ENCODE measurements at regions not wholly inside any gene's neighbourhood (a gene's known extent, or its start where the extent isn't known, plus 50 kb on each side); places are given as distances from the start of the nearest gene placed in this dataset.

DNA sequence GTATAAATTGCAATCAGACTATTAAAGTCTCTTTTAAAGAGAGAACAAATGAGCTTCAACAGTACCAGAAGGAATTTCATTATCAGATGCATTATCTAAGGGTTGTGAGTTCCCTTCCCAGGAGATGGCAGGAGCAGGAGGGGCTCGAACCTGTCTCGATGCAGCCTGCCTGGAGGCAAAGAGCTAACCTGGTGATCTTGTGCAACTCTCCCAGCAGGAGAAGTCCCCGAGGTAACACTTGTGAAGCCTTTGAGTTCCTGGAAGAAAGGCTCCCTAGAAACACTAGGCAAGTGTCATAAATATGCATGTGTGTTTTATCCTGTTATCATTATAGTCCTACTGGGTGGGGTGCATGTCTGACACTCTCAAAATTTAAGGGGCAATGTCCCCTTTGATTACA is 232.2 kb upstream of the ARID1B start:
- Histone ChIP-seq H3K9me3 (ENCODE audit: low read depth, low read length) (no peaks in the 10 kb centered on the region), H3K27ac (no peak overlapping the region), H3K4me3 (no peak overlapping the region), H3K9ac (ENCODE audit: insufficient read length) (no peak overlapping the region), H3K36me3 (ENCODE audit: insufficient read depth, low read length) (no peaks in the 10 kb centered on the region)
- TF ChIP-seq POLR2AphosphoS5 (IDR thresholded peaks at IDR 0.05; ENCODE audit: borderline replicate concordance, low read depth, low read length) (no peak), FOXP2 (optimal IDR thresholded peaks at IDR 0.05; ENCODE audit: control extremely low read depth, extremely low read length, insufficient read depth) (no peak), EZH2 (IDR thresholded peaks at IDR 0.05) (no peak)
- no peak for DNase-seq (ENCODE audit: low read depth, low spot score)

DNA sequence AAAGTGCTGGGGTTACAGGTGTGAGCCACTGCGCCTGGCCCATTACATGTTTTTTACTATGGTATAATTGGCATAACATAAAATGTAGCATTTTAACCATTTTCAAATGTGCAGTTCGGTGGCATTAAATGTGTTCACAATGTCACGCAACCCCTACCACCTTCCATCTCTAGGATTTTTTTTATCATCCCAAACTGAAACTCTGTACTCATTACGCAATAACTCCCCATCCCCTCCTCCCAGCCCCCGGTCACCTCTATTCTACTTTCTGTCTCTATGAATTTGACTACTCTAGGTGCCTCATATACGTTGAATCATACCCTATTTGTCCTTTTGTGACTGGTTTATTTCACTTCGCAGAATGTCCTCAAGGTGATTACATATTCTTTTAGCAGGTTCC is 233.1 kb upstream of the ARID1B start:
- Histone ChIP-seq H3K27ac (no peak overlapping the region), H3K9me3 (ENCODE audit: low read depth, low read length) (no peaks in the 10 kb centered on the region), H3K9ac (ENCODE audit: insufficient read length) (no peak overlapping the region), H3K36me3 (ENCODE audit: insufficient read depth, low read length) (no peaks in the 10 kb centered on the region), H3K4me3 (no peak overlapping the region)
- no peak for TF ChIP-seq EZH2 (IDR thresholded peaks at IDR 0.05)
- TF ChIP-seq POLR2AphosphoS5 (IDR thresholded peaks at IDR 0.05; ENCODE audit: borderline replicate concordance, low read depth, low read length): no peak
- no peak for TF ChIP-seq FOXP2 (optimal IDR thresholded peaks at IDR 0.05; ENCODE audit: control extremely low read depth, extremely low read length, insufficient read depth)
- DNase-seq (ENCODE audit: low read depth, low spot score): no peak

DNA sequence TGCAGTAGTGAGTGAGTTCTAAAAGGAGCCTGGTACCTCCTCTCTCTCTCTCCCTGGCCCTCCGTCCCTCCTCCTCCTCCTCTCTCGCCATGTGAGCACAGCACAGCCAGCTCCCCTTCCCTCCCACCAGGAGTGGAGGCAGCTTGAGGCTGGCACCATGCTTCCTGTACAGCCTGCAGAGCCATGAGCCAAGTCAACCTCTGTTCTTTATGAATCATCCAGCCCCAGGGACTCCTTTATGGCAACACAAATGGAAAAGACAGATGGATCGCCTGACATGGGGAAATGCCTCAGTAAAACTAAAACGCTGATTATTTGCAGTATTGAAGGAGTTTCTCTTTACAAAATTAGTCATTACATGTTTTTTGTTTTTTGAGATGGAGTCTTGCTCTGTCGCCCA is 233.7 kb upstream of the ARID1B start:
- DNase-seq (ENCODE audit: low read depth, low spot score): no peak
- Histone ChIP-seq H3K4me3 (no peak overlapping the region), H3K9ac (ENCODE audit: insufficient read length) (no peak overlapping the region), H3K9me3 (ENCODE audit: low read depth, low read length) (no peaks in the 10 kb centered on the region), H3K27ac (no peak overlapping the region), H3K36me3 (ENCODE audit: insufficient read depth, low read length) (no peaks in the 10 kb centered on the region)
- no peak for TF ChIP-seq EZH2 (IDR thresholded peaks at IDR 0.05)
- TF ChIP-seq POLR2AphosphoS5 (IDR thresholded peaks at IDR 0.05; ENCODE audit: borderline replicate concordance, low read depth, low read length): no peak
- no peak for TF ChIP-seq FOXP2 (optimal IDR thresholded peaks at IDR 0.05; ENCODE audit: control extremely low read depth, extremely low read length, insufficient read depth)

DNA sequence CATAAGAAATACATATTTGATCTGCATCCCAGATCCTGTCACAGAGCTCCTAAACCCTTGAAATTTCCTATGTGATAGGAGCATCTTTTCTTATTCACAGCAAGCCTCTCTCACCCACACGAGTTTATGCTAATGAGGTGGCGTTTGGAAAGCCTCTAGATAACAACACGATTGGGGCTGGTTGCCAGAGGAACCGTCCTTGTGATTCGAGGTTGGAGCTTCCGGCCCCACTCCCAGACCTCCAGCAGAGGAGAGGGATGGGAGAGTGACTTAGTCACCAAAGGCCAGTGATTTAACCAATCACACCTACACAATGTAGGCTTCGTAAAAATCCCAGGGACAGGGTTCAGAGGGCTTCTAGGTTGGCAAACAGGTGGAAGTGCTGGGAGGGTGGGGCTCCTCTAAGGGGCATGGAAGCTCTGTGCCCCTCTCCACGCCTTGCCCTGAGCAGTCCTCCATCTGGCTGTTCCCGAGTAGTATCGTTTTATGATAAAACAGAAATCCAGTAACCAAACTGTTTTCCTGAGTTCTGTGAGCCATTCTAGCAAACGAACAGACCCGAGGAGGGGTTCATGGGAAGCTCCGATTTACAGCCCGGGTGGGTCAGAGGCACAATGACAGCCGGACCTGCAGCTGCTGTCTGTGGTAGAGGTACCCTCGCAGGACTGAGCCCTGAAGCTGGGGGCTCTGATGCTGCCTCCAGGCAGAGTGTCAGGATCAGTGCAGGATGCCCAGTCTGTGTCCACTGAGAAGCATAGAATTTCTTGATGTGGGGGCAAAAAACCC is 238.1 kb upstream of the ARID1B start:
- Histone ChIP-seq H3K9me3 (ENCODE audit: low read depth, low read length) (no peaks in the 10 kb centered on the region), H3K9ac (ENCODE audit: insufficient read length) (no peak overlapping the region), H3K27ac (no peak overlapping the region), H3K36me3 (ENCODE audit: insufficient read depth, low read length) (no peaks in the 10 kb centered on the region), H3K4me3 (no peak overlapping the region)
- TF ChIP-seq POLR2AphosphoS5 (IDR thresholded peaks at IDR 0.05; ENCODE audit: borderline replicate concordance, low read depth, low read length) (no peak), FOXP2 (optimal IDR thresholded peaks at IDR 0.05; ENCODE audit: control extremely low read depth, extremely low read length, insufficient read depth) (no peak), EZH2 (IDR thresholded peaks at IDR 0.05) (no peak)
- DNase-seq (ENCODE audit: low read depth, low spot score): no peak

GRCh38 chr6:156534594-156534993 is 242.6 kb upstream of the ARID1B start:
- DNase-seq (ENCODE audit: low read depth, low spot score): no peak
- Histone ChIP-seq H3K4me3 (no peak overlapping the region), H3K27ac (no peak overlapping the region), H3K36me3 (ENCODE audit: insufficient read depth, low read length) (no peaks in the 10 kb centered on the region), H3K9ac (ENCODE audit: insufficient read length) (no peak overlapping the region), H3K9me3 (ENCODE audit: low read depth, low read length) (no peaks in the 10 kb centered on the region)
- TF ChIP-seq POLR2AphosphoS5 (IDR thresholded peaks at IDR 0.05; ENCODE audit: borderline replicate concordance, low read depth, low read length) (no peak), EZH2 (IDR thresholded peaks at IDR 0.05) (no peak), FOXP2 (optimal IDR thresholded peaks at IDR 0.05; ENCODE audit: control extremely low read depth, extremely low read length, insufficient read depth) (no peak)

DNA sequence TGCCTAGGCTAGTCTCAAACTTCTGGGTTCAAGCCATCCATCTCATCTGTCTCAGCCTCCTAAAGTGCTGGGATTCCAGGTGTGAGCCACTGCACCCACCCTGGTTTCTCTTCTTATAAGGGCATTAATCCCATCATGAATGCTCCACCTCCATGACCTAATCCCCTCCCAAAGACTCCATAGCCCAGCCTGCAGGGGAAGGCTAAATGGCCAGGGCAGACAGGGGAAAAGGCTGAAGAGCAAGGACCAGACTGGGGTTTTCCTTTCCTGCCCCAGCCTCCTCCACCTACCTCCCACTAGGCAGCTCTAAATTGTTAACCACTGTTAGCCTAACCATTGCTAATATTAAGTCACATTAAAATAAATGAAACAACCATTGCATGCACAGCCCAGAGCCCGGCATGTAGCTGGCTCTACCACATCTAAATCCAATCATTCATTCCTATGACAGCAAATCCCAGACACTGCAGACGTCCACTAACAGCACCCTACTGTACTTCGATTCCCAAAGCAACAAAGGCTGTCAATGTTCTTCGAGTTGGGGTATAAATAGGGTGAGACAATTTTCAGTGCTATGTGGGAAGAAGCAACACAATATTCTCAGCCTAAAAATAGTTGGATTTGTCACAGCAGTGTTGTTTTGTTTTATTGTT is 243.2 kb upstream of the ARID1B start:
- DNase-seq (ENCODE audit: low read depth, low spot score): no peak
- no peak overlapping the region for H3K9ac ChIP-seq (ENCODE audit: insufficient read length)
- no peaks in the 10 kb centered on the region for H3K9me3 ChIP-seq (ENCODE audit: low read depth, low read length)
- TF ChIP-seq FOXP2 (optimal IDR thresholded peaks at IDR 0.05; ENCODE audit: control extremely low read depth, extremely low read length, insufficient read depth): no peak
- TF ChIP-seq POLR2AphosphoS5 (IDR thresholded peaks at IDR 0.05; ENCODE audit: borderline replicate concordance, low read depth, low read length): no peak
- no peaks in the 10 kb centered on the region for H3K36me3 ChIP-seq (ENCODE audit: insufficient read depth, low read length)
- H3K4me3 ChIP-seq: no peak overlapping the region
- H3K27ac ChIP-seq: no peak overlapping the region

DNA sequence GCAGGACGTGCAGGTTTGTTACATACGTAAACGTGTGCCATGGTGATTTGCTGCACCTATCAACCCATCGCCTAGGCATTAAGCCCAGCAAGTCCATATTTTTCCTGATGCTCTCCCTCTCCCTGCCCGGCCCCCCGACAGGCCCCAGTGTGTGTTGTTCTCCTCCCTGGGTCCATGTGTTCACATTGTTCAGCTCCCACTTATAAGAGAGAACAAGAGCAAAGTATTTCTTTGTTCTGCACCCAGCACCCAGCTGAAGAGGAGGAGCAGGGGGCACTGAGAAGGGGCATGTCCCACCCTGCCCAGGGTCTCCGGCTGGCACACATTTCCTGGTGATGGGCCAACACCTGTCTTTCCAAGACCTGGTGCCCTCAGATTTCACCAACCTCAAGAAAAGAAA is 251.1 kb upstream of the ARID1B start:
- no peak overlapping the region for H3K27ac ChIP-seq
- TF ChIP-seq POLR2AphosphoS5 (IDR thresholded peaks at IDR 0.05; ENCODE audit: borderline replicate concordance, low read depth, low read length): no peak
- TF ChIP-seq FOXP2 (optimal IDR thresholded peaks at IDR 0.05; ENCODE audit: control extremely low read depth, extremely low read length, insufficient read depth): no peak
- TF ChIP-seq EZH2 (IDR thresholded peaks at IDR 0.05): no peak
- no peaks in the 10 kb centered on the region for H3K9me3 ChIP-seq (ENCODE audit: low read depth, low read length)
- H3K9ac ChIP-seq (ENCODE audit: insufficient read length): no peak overlapping the region
- H3K36me3 ChIP-seq (ENCODE audit: insufficient read depth, low read length): no peaks in the 10 kb centered on the region
- DNase-seq (ENCODE audit: low read depth, low spot score): no peak
- H3K4me3 ChIP-seq: no peak overlapping the region

DNA sequence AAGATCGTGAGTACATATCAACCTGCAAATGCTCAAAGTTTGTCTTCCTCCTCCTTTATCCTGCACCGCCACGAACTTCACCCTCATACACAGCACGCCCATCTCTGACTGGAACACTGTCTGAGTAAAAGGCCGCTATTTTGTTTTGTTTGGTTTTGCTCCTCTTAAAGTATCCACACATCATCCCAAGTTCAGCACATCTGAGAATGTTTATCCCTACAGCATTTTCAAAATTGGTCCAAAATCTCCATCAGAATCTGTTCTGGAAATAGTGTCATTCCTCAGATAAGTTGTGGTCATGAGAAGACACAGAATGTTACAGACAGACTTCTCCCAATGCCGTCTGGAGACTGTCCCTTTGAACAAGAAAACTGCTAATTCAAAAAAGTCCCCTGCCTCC is 251.6 kb upstream of the ARID1B start:
- DNase-seq (ENCODE audit: low read depth, low spot score): no peak
- TF ChIP-seq FOXP2 (optimal IDR thresholded peaks at IDR 0.05; ENCODE audit: control extremely low read depth, extremely low read length, insufficient read depth): no peak
- no peak for TF ChIP-seq EZH2 (IDR thresholded peaks at IDR 0.05)
- no peak for TF ChIP-seq POLR2AphosphoS5 (IDR thresholded peaks at IDR 0.05; ENCODE audit: borderline replicate concordance, low read depth, low read length)
- no peak overlapping the region for H3K27ac ChIP-seq
- H3K36me3 ChIP-seq (ENCODE audit: insufficient read depth, low read length): no peaks in the 10 kb centered on the region
- H3K4me3 ChIP-seq: no peak overlapping the region
- no peaks in the 10 kb centered on the region for H3K9me3 ChIP-seq (ENCODE audit: low read depth, low read length)
- no peak overlapping the region for H3K9ac ChIP-seq (ENCODE audit: insufficient read length)

Measured in SK-N-MC (cell line).